ENCODE measurements at regions not wholly inside any gene's neighbourhood (a gene's known extent, or its start where the extent isn't known, plus 50 kb on each side); places are given as distances from the start of the nearest gene placed in this dataset.

DNA sequence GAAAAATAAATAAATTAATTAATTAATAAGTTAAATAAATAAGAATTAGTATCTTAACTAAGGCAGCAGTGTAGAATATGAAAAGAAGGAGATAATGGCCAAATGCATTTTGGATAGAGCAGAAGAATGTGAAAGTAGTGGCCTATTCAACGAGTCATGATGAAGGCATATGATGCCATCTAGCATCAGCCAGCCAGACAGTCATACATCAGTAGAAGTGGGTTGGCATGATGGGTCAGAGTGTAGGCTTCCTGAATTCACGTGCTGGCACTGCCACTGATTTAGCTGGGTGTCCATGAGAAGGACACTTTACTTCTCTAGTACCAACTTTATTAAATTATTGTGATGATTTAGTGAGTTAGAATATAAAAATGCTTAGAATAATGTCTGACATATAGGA is 256.1 kb upstream of the ARPP21 start:
- Mint-ChIP-seq H3K36me3 (no peaks in the 10 kb centered on the region), H3K9me3 (peaks cover 8% of the 10 kb centered on the region), H3K4me3 (no peak overlapping the region), H3K27me3 (ENCODE audit: low read depth) (no peaks in the 10 kb centered on the region), H3K4me1 (peaks cover 4% of the 10 kb centered on the region; the same call in 1 of the 2 replicates), H3K27ac (no peak overlapping the region)
- ATAC-seq: no peak
- ChIA-PET CTCF (no interaction called here), POLR2A (no interaction called here)
- TF ChIP-seq RORB (CRISPR knock-in tag; IDR thresholded peaks at IDR 0.05): no peak
- no peak for TF ChIP-seq ZBTB21 (CRISPR knock-in tag; IDR thresholded peaks at IDR 0.05; ENCODE audit: borderline replicate concordance)
- no peak for TF ChIP-seq NFE2L1 (CRISPR knock-in tag; IDR thresholded peaks at IDR 0.05)
- no peak for TF ChIP-seq HMGA2 (CRISPR knock-in tag; IDR thresholded peaks at IDR 0.05)
- TF ChIP-seq ZNF263 (CRISPR knock-in tag; IDR thresholded peaks at IDR 0.05; ENCODE audit: low read depth): no peak
- TF ChIP-seq SOX15 (CRISPR knock-in tag; IDR thresholded peaks at IDR 0.05): no peak
- no peak for TF ChIP-seq EMX1 (CRISPR knock-in tag; IDR thresholded peaks at IDR 0.05)
- TF ChIP-seq, protein P1, sequence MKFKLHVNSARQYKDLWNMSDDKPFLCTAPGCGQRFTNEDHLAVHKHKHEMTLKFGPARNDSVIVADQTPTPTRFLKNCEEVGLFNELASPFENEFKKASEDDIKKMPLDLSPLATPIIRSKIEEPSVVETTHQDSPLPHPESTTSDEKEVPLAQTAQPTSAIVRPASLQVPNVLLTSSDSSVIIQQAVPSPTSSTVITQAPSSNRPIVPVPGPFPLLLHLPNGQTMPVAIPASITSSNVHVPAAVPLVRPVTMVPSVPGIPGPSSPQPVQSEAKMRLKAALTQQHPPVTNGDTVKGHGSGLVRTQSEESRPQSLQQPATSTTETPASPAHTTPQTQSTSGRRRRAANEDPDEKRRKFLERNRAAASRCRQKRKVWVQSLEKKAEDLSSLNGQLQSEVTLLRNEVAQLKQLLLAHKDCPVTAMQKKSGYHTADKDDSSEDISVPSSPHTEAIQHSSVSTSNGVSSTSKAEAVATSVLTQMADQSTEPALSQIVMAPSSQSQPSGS (CRISPR knock-in tag; IDR thresholded peaks at IDR 0.05; ENCODE audit: borderline replicate concordance, low read depth): no peak
- TF ChIP-seq, protein P2, sequence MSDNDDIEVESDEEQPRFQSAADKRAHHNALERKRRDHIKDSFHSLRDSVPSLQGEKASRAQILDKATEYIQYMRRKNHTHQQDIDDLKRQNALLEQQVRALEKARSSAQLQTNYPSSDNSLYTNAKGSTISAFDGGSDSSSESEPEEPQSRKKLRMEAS (CRISPR knock-in tag; IDR thresholded peaks at IDR 0.05): no peak
- TF ChIP-seq ZNF423 (CRISPR knock-in tag; IDR thresholded peaks at IDR 0.05): no peak
- TF ChIP-seq ZNF416 (CRISPR knock-in tag; IDR thresholded peaks at IDR 0.05): no peak
- no peak for TF ChIP-seq TCF7 (CRISPR knock-in tag; IDR thresholded peaks at IDR 0.05; ENCODE audit: low read depth)
- no peak for TF ChIP-seq ZNF671 (CRISPR knock-in tag; IDR thresholded peaks at IDR 0.05)
- TF ChIP-seq ZNF219 (CRISPR knock-in tag; IDR thresholded peaks at IDR 0.05; ENCODE audit: borderline replicate concordance): no peak
- no peak for TF ChIP-seq RELA (CRISPR knock-in tag; IDR thresholded peaks at IDR 0.05; ENCODE audit: borderline replicate concordance)
- no peak for DNase-seq (ENCODE audit: low spot score)

DNA sequence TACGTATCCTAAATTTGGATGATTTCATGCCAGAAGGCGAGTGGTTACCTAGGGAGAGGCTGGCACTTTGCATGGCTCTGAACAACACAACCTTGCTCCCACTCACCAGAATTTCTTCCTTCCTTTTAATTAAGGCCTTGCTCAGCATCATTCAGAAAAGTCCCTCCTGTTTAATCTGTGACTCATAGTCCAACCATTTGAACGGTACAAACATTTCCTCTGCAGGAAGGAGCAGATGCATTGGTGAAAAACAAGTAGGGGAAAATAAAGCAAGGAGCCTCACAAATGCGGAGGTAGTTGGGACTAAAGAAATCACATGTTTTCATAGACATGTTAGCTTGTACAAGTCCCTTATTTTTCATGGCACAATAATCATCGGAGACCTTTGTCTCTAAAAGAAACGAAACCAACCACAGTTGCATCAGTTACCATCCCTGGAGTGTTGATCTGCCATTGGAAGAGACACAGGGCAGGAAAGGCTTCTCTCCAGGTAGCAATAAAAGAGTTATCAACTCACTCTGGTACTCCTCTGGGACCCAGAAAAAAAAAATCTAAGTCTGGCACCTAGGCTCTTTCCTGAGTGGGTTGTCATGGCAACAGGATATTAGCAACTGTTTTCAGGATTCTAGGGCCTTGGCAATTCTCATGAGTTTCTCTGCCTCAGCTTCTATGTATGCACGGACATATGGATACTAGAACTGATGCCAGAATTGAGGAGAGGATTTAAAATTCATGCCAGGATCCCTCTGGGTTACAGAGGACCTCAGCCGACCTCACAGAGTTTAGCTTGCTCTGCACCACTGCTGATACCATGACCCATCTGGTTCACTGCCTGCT is 255.4 kb upstream of the ARPP21 start:
- H3K27me3 Mint-ChIP-seq (ENCODE audit: low read depth): no peaks in the 10 kb centered on the region
- peaks cover 4% of the 10 kb centered on the region; the same call in 1 of the 2 replicates for H3K4me1 Mint-ChIP-seq
- peaks cover 8% of the 10 kb centered on the region for H3K9me3 Mint-ChIP-seq
- ATAC-seq: no peak
- no peak for DNase-seq (ENCODE audit: low spot score)
- H3K4me3 Mint-ChIP-seq: no peak overlapping the region
- CTCF ChIA-PET: no interaction called here
- POLR2A ChIA-PET: interaction anchor here (0.6 kb wide), 1 partner anchor 655 kb away, joined by 3 read pairs; no protein-coding TSS in a partner anchor
- H3K27ac Mint-ChIP-seq: no peak overlapping the region
- TF ChIP-seq, protein P3, sequence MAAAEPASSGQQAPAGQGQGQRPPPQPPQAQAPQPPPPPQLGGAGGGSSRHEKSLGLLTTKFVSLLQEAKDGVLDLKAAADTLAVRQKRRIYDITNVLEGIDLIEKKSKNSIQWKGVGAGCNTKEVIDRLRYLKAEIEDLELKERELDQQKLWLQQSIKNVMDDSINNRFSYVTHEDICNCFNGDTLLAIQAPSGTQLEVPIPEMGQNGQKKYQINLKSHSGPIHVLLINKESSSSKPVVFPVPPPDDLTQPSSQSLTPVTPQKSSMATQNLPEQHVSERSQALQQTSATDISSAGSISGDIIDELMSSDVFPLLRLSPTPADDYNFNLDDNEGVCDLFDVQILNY (CRISPR knock-in tag; IDR thresholded peaks at IDR 0.05): no peak
- no peaks in the 10 kb centered on the region for H3K36me3 Mint-ChIP-seq

DNA sequence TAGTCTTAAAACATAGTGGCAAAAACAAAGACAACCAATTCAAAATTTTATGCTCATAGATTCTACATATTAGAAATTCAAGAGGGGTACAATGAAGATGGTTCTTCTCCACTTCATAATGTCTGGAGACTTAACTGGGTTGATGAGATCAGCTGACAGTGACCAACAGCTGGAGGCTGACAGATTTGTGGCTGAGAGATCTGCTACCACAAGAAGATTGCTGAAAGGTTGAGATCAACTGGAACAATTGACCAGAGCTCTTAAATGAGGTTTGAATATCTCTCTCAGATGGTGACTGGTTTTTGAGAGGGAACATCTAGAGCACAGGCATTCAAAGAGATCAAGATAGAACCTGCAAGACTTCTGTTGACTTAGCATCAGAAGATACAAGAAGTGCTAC is 254.1 kb upstream of the ARPP21 start:
- DNase-seq (ENCODE audit: low spot score): no peak
- H3K4me3 Mint-ChIP-seq: no peak overlapping the region
- H3K27me3 Mint-ChIP-seq (ENCODE audit: low read depth): no peaks in the 10 kb centered on the region
- ChIA-PET POLR2A (no interaction called here), CTCF (no interaction called here)
- no peaks in the 10 kb centered on the region for H3K36me3 Mint-ChIP-seq
- H3K4me1 Mint-ChIP-seq: peaks cover 4% of the 10 kb centered on the region; the same call in 1 of the 2 replicates
- no peak overlapping the region for H3K27ac Mint-ChIP-seq
- peaks cover 13% of the 10 kb centered on the region for H3K9me3 Mint-ChIP-seq
- no peak for ATAC-seq
- TF ChIP-seq, protein P4, sequence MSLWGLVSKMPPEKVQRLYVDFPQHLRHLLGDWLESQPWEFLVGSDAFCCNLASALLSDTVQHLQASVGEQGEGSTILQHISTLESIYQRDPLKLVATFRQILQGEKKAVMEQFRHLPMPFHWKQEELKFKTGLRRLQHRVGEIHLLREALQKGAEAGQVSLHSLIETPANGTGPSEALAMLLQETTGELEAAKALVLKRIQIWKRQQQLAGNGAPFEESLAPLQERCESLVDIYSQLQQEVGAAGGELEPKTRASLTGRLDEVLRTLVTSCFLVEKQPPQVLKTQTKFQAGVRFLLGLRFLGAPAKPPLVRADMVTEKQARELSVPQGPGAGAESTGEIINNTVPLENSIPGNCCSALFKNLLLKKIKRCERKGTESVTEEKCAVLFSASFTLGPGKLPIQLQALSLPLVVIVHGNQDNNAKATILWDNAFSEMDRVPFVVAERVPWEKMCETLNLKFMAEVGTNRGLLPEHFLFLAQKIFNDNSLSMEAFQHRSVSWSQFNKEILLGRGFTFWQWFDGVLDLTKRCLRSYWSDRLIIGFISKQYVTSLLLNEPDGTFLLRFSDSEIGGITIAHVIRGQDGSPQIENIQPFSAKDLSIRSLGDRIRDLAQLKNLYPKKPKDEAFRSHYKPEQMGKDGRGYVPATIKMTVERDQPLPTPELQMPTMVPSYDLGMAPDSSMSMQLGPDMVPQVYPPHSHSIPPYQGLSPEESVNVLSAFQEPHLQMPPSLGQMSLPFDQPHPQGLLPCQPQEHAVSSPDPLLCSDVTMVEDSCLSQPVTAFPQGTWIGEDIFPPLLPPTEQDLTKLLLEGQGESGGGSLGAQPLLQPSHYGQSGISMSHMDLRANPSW (CRISPR knock-in tag; conservative IDR thresholded peaks at IDR 0.05; ENCODE audit: low read depth): no peak
- TF ChIP-seq NR3C1 (CRISPR knock-in tag; conservative IDR thresholded peaks at IDR 0.05; ENCODE audit: low read depth): no peak
- TF ChIP-seq CREM (CRISPR knock-in tag; IDR thresholded peaks at IDR 0.05): no peak
- TF ChIP-seq, protein P1 (CRISPR knock-in tag; IDR thresholded peaks at IDR 0.05; ENCODE audit: borderline replicate concordance, low read depth): no peak
- no peak for TF ChIP-seq KAT7 (CRISPR knock-in tag; IDR thresholded peaks at IDR 0.05; ENCODE audit: borderline replicate concordance)
- TF ChIP-seq SMAD4 (CRISPR knock-in tag; IDR thresholded peaks at IDR 0.05): no peak
- TF ChIP-seq, protein P5, sequence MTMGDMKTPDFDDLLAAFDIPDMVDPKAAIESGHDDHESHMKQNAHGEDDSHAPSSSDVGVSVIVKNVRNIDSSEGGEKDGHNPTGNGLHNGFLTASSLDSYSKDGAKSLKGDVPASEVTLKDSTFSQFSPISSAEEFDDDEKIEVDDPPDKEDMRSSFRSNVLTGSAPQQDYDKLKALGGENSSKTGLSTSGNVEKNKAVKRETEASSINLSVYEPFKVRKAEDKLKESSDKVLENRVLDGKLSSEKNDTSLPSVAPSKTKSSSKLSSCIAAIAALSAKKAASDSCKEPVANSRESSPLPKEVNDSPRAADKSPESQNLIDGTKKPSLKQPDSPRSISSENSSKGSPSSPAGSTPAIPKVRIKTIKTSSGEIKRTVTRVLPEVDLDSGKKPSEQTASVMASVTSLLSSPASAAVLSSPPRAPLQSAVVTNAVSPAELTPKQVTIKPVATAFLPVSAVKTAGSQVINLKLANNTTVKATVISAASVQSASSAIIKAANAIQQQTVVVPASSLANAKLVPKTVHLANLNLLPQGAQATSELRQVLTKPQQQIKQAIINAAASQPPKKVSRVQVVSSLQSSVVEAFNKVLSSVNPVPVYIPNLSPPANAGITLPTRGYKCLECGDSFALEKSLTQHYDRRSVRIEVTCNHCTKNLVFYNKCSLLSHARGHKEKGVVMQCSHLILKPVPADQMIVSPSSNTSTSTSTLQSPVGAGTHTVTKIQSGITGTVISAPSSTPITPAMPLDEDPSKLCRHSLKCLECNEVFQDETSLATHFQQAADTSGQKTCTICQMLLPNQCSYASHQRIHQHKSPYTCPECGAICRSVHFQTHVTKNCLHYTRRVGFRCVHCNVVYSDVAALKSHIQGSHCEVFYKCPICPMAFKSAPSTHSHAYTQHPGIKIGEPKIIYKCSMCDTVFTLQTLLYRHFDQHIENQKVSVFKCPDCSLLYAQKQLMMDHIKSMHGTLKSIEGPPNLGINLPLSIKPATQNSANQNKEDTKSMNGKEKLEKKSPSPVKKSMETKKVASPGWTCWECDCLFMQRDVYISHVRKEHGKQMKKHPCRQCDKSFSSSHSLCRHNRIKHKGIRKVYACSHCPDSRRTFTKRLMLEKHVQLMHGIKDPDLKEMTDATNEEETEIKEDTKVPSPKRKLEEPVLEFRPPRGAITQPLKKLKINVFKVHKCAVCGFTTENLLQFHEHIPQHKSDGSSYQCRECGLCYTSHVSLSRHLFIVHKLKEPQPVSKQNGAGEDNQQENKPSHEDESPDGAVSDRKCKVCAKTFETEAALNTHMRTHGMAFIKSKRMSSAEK (CRISPR knock-in tag; IDR thresholded peaks at IDR 0.05; ENCODE audit: borderline replicate concordance): no peak

All from WTC11 (cell line).